ENCODE measurements at regions not wholly inside any gene's neighbourhood (a gene's known extent, or its start where the extent isn't known, plus 50 kb on each side); places are given as distances from the start of the nearest gene placed in this dataset.

GRCh38 chr5:18117968-18118367 is 483.7 kb downstream of the TAF11L14 start:
- no peak for DNase-seq

GRCh38 chr5:18119156-18119785 is 485.0 kb downstream of the TAF11L14 start:
- no peak for DNase-seq

- DNase-seq: no peak
Measured at GRCh38 chr5:18141222-18141621, 507.0 kb downstream of the TAF11L14 start.

- DNase-seq: no peak
Measured at GRCh38 chr5:18142831-18143230, 508.6 kb downstream of the TAF11L14 start.

- DNase-seq: no peak
Measured at GRCh38 chr5:18152671-18153070, 518.4 kb downstream of the TAF11L14 start.

- DNase-seq: no peak
Measured at GRCh38 chr5:18158166-18158565, 523.9 kb downstream of the TAF11L14 start.

- no peak for DNase-seq
Measured at GRCh38 chr5:18159331-18159730, 525.1 kb downstream of the TAF11L14 start.

GRCh38 chr5:18171684-18172083 is 537.4 kb downstream of the TAF11L14 start:
- no peak for DNase-seq

GRCh38 chr5:18179579-18179978 is 545.3 kb downstream of the TAF11L14 start:
- no peak for DNase-seq

GRCh38 chr5:18181575-18181974 is 547.3 kb downstream of the TAF11L14 start:
- DNase-seq: peak; percentile 20

- no peak for DNase-seq
Measured at GRCh38 chr5:18195910-18196309, 561.6 kb downstream of the TAF11L14 start.

- DNase-seq: no peak
Measured at GRCh38 chr5:18197734-18198133, 563.5 kb downstream of the TAF11L14 start.

GRCh38 chr5:18202164-18202563 is 567.9 kb downstream of the TAF11L14 start:
- DNase-seq: no peak

GRCh38 chr5:18203296-18203695 is 569.0 kb downstream of the TAF11L14 start:
- no peak for DNase-seq

GRCh38 chr5:18213666-18214065 is 579.4 kb downstream of the TAF11L14 start:
- no peak for DNase-seq

- no peak for DNase-seq
Measured at GRCh38 chr5:18216016-18216415, 581.8 kb downstream of the TAF11L14 start.

- no peak for DNase-seq
Measured at GRCh38 chr5:18216729-18217128, 582.5 kb downstream of the TAF11L14 start.

- DNase-seq: no peak
Measured at GRCh38 chr5:18219241-18219640, 585.0 kb downstream of the TAF11L14 start.

GRCh38 chr5:18220631-18221030 is 586.4 kb downstream of the TAF11L14 start:
- no peak for DNase-seq

GRCh38 chr5:18236386-18236785 is 602.1 kb downstream of the TAF11L14 start:
- DNase-seq: no peak

- no peak for DNase-seq
Measured at GRCh38 chr5:18238321-18238720, 604.1 kb downstream of the TAF11L14 start.

- no peak for DNase-seq
Measured at GRCh38 chr5:18240971-18241370, 606.7 kb downstream of the TAF11L14 start.

- DNase-seq: no peak
Measured at GRCh38 chr5:18243846-18244245, 609.6 kb downstream of the TAF11L14 start.

GRCh38 chr5:18244309-18244708 is 610.0 kb downstream of the TAF11L14 start:
- no peak for DNase-seq

GRCh38 chr5:18252559-18252958 is 618.3 kb downstream of the TAF11L14 start:
- DNase-seq: no peak

Data from retina (tissue), 1 donor.